RCC 7860 (cell line): ENCODE measurements at regions not wholly inside any gene's neighbourhood (a gene's known extent, or its start where the extent isn't known, plus 50 kb on each side); places are given as distances from the start of the nearest gene placed in this dataset.
"Not testable (repeated sequence)": the region's sequence is repeated elsewhere in the genome, so short reads cannot be mapped to it uniquely, and the experiment has no call there.

ENCODE experiments used
- DNase-seq: peaks from one replicate; pipeline ENCODE4 v3.0.0-alpha.2; 2015; ENCODE audit warnings: low spot score
- FAIRE-seq: peaks from 2 replicates; lab custom pipeline; 2012; peaks lifted over from hg19 to GRCh38; lab: Jason Lieb, UNC

DNA sequence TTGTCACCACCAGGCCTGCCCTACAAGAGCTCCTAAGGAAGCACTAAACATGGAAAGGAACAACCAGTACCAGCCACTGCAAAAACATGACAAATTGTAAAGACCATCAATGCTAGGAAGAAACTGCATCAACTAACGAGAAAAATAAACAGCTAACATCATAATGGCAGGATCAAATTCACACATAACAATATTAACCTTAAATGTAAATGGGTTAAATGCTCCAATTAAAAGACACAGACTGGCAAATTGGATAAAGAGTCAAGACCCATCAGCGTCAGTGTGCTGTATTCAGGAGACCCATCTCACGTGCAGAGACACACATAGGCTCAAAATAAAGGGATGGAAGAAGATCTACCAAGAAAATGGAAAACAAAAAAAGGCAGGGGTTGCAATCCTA, 77.0 kb upstream of the SAMSN1 start:
- DNase-seq, FAIRE-seq: not testable (repeated sequence)

DNA sequence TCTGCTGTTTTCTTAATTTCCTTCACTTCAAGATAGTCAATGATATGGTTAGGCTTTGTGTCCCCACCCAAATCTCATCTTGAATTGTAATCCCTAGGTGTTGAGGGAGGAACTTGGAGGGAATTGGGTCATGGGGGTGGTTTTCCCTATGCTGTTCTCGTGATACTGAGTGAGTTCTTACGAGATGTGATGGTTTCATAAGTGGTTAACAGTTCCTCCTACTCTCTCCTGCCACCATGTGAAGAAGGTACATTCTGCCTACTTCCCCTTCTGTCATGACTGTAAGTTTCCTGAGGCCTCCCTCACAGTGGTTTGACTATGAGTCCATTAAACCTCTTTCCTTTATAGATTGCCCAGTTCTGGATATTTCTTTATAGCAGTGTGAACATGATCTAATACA, 74.0 kb upstream of the SAMSN1 start:
- DNase-seq (no peak), FAIRE-seq (no peak)

DNA sequence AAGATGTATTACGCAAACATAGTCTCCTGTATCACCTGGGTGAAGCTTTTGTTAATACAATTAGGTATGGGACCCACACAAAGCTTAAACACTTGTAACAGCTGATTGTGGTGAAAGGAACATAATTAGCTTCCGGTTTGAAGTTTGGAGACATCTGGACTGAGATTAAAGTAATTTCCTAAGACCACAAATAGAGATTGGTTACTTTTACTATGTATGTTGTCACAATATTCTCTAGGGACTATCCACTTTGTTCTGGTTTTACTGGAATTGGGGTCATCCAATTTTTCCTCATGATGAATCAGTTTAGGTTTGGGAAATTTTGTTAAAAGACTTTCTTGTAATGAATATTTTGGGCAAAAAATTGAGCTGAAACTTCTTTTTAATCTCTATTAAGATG, 71.8 kb upstream of the SAMSN1 start:
- no peak for FAIRE-seq
- DNase-seq = no peak

DNA sequence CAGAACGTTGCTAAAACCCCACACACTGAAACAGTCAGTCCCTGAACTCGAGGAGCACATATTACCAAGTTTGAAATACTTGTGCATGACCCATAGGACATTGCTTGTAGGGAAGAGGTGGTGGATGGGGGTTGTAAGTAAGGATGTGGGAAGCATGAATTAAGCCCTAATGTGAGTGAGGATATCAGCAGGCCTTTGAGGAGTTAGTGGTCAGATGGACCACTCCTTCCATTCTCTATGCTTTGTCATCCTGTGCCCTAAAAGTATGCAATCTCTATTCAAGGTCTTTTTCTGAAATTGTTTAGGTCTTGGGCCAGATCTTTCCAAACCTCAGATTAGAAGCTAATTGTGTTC, 70.9 kb upstream of the SAMSN1 start:
- FAIRE-seq = no peak
- DNase-seq = no peak

DNA sequence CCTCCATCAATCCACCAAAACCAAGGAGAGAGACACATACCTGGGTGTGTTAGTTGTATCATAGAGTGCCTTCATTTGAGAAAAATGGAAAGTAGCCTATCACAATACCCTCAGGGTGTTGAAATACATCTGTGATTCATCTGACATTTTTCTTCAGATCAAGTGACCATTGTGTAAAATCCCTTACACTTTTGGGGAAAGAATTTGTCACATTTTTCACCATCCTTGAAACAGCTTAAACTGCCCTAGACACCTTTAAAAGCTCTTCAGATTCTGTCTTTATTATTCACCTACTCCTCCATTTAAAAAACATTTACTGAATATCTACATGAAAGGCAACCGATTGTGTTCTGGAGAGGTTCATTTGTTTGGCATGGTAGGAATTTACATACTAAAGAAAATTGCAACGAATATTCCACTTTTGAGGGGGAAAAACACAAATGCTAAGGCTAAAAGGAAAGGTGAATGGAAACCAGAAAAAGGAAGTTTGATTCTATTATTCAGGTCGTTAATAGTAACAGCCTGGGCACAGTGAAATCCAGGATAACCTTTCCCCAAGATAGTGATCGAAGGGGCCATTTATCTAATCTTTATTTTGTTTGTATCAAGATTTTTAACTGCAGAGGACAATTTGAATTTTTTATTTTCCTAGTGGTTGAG, 70.4 kb upstream of the SAMSN1 start:
- FAIRE-seq (no peak), DNase-seq (no peak)

DNA sequence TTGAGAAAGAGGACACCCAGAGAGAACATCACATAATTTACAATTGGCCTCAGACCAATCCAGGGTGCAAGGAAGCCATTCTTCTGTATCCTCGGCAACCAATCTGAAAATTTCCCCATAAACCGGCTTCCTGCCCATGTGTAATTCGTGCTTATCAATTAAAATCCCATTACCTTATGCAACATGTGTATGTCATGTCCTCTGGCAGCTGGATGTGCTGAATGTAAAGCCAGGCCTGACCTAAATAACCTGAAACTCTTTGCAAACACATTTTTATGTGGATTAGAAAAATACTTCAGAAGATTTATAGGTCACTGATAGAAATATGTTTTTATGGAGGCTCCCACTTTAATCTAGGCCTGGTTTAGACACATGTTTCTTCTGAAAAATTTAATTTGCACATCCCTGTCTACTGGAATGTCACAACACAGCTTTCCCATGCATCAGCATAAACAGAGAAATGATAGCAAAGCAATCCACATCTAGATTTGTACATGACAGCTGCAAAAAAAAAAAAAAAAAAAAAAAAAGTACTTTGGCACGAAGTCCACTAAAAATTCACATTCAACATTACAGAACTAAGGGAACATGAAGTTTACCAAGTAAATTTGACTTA, 69.4 kb upstream of the SAMSN1 start:
- FAIRE-seq (no peak), DNase-seq (no peak)

DNA sequence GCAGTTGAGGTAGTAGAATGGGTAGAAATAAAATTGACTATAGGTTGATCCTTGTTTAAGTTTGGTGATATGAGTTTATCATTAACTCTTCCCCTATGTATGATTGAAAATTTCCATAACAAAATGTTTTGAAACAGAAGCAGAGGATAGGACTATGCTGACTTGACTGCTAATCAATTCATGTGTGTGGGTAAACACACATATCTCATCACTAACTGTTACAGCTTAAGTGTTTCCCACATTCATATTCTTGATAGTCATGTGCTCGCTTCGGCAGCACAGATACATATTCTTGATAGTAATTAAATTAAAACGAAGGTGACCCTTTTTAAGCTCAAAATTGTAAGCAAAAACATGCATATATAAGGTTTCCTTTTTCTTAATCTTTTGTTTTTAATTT, 68.2 kb upstream of the SAMSN1 start:
- DNase-seq (no peak), FAIRE-seq (no peak)

DNA sequence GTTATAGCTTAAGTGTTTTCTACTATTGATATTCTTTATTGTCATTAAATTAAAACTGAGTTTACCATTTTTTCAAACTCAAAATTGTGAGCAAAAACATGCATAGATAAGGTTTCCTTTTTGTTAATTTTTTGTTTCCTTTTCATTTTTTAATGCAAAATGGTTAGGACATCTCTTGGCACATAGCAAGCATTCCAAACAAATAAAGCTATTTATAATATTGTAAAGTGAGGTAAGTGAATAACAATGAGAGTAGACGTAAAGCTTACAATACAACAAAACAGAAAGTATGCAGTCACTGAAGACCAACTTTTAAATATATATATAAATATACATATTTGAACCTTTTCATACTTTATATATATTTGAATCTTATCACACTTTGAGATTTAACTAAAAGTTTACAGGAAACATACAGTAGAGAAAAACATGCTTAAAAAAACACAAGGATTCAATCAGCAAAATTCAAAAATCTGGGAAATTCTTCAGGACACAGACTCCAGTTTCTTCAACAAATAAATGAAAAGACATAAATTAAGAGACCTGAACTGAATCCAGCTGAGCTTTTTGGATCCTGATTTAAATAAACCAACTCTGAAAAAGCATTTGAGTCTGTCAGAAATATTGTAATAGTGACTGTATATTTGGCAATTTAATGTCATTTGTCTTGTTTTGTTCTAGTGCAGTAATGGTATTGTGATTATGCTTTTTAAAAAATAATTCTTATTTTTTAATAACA, 67.5 kb upstream of the SAMSN1 start:
- FAIRE-seq = no peak
- no peak for DNase-seq

DNA sequence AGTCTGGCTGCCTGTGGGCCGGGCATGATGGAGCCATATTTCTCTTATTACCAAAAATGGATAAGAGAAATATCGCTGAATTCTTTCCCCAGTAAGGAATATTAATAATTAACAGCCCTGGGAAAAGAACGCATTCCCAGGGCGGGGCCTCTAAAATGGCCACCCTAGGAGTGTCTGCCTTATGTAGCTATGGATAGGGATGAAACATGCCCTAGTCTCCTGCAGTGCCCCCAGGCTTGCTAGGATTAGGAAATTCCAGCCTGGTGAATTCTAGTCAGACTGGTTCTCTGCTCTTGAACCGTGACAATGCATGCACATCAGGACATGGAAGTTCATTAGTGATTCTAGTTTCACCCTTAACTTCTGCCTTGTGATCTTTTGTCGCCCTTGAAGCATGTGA, 64.0 kb upstream of the SAMSN1 start:
- DNase-seq, FAIRE-seq: not testable (repeated sequence)

DNA sequence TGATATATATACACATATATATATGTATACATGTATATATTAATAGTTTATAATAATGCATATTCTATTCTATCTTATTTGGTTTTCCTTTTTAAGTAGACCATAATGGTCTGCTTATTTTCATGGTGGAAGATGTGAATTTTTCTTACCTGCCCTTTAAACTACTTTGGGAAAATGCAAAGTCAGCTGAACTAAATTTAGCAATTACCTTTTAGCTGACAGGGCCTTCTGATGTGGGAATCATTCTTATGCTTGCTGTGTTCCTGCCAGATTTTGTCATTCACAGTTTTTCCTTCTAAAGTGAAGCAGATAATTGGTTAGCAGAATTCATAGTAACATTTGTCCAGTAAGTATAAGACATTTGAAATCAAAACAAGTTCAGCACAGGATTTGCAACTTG, 63.2 kb upstream of the SAMSN1 start:
- no peak for FAIRE-seq
- DNase-seq = no peak

DNA sequence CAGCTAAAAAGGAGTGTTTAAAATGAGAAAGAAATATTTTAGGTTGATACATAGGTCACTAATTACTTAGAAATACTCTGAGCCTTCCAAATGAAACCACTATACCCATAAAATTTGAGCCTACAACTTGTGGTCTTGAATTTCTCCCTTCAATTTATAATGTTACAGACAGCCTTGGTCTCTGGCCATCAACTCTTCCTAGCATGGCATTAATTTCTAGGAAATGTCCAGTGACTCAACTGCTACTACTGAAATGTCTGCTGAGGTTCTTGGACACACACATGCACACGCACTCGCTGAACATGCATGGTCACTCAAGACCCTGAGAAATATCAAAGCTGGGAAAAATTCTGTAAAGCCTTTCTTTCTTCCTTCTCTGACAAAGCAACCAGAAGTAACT, 61.1 kb upstream of the SAMSN1 start:
- FAIRE-seq (no peak), DNase-seq (no peak)

DNA sequence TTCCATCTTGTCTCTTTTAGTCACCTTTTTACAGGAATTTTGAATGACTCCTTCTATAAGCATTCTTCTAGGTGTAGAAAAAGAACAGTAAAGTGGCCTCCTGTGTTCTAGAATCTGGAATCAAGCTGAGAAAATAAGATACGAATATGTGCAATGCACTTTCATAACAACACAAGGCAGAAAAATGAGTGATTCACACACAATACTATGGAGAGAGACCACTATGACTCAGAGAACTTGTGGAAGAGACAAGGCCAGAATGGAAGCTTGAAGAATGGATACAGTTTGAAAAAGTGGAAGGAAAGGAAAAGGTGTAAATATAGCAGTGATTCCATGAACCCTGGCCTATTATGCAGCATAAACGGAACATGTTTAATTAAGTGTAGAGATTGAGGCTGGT, 57.1 kb upstream of the SAMSN1 start:
- peak; percentile 33 for DNase-seq
- FAIRE-seq = peak; percentile 23

DNA sequence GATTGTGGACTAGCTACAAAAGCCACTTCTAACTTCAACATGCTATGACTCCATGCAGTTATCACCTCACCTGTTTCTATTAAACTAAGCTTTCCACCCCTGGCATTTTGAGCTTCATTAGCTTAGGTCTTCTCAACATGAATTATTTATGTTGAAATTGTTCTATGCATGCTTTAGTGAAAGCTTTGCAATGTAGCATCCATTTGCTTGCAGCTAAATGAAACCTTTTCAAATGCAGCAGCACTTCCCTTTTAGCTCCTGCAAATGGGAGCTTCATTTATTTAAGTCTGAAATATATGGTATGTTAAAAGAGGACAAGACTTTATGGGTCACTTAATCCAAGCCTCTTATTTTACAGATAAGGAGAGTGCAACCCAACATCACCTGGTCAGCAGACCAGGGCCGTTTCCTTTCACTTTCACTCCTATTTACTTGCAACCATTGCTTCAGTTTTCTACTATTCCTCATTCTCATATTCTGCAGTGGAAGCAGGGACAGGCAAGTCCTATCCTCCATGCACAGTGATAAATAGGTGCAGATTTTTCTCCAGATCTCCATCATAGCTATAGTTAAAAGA, 56.4 kb upstream of the SAMSN1 start:
- no peak for DNase-seq

DNA sequence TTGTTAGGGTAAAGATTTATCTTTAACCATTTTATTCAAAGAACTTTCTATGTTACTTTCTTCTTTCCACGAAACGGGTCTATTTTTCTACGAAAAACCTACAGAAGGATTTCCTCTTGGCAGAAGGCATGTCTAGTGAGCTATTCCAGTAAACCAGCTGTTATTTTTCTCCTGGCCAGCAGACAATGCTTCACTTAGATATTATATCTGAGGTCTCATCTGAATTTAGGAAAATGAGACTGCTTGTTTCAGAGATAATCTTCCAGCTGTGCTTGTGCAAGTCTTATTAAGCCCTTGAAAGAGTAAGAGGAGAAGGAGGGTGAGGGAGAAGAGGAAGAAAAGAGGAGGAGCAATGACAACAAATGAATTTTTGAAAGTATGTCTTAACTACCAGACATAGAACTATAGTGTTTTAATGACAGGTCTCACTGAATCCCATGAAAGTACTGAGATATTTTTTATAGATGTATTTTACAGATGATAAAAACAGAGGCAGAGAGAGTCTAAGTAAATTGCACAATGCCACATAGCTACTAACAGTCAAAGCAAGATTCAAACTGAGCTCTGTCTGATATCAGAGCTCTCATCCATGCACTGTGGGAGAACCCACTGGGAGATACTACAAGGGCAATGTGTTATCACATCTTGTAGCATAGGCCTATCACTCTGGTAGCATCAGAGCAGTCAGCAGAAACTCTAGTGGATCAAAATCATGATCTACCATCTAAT, 54.6 kb upstream of the SAMSN1 start:
- FAIRE-seq = no peak
- no peak for DNase-seq

More for the DNA sequence above, 56.4 kb upstream of the SAMSN1 start:
- FAIRE-seq = no peak

DNA sequence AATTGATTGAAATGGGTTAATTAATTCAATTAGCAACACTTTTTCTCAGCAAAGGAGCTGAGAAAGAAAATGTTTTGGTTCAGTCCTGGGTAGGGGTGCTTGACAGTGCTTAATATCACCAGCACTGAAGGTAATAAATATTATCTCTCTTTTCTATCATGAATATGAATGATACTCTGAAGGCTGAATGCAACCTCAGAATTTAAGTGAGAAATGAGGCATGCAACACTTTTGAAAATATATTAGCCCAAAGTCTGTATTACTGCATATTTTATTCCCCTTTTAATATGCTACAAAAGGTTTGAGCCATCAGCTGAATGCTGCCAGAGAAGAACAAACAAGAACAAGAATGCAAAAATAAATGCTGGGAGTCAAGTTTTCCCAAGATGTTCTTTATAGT, 52.0 kb upstream of the SAMSN1 start:
- DNase-seq = no peak
- no peak for FAIRE-seq
